Type B pancreatic cell (in vitro differentiated cells): ENCODE measurements at regions not wholly inside any gene's neighbourhood (a gene's known extent, or its start where the extent isn't known, plus 50 kb on each side); places are given as distances from the start of the nearest gene placed in this dataset.
"Not testable (repeated sequence)": the region's sequence is repeated elsewhere in the genome, so short reads cannot be mapped to it uniquely, and the experiment has no call there.

ENCODE experiments used
- DNase-seq: peaks from one replicate; pipeline ENCODE4 v3.0.0; 2021; ENCODE audit warnings: mixed read lengths; ENCODE audit not compliant: unreplicated experiment; ENCODE audit errors: extremely low spot score
- H3K27ac Mint-ChIP-seq: 2 replicates; pipeline ENCODE4 v1.8.0; 2021; ENCODE audit warnings: mild to moderate bottlenecking, mixed read lengths
- H3K27me3 Mint-ChIP-seq: 2 replicates; pipeline ENCODE4 v1.8.0; 2021; ENCODE audit warnings: mixed read lengths
- H3K36me3 Mint-ChIP-seq: 2 replicates; pipeline ENCODE4 v1.8.0; 2021; ENCODE audit warnings: mixed read lengths
- H3K4me1 Mint-ChIP-seq: one replicate; pipeline ENCODE4 v1.8.0; 2021; ENCODE audit warnings: mixed read lengths; ENCODE audit not compliant: unreplicated experiment
- H3K4me3 Mint-ChIP-seq: 2 replicates; pipeline ENCODE4 v1.8.0; 2021; ENCODE audit warnings: mild to moderate bottlenecking, mixed read lengths
- H3K9me3 Mint-ChIP-seq: 2 replicates; pipeline ENCODE4 v1.8.0; 2021; ENCODE audit warnings: mixed read lengths
- TF ChIP-seq, protein P1 (sequence below): fragments of 200-600 bp; sonication (generic); conservative IDR thresholded peaks from 2 replicates; pipeline ENCODE4 v1.5.0; 2021; ENCODE audit warnings: antibody characterized with exemption, mild to moderate bottlenecking

- not testable (repeated sequence) for H3K27ac Mint-ChIP-seq, H3K36me3 Mint-ChIP-seq
Observed at GRCh38 chr16:29227751-29228663, 178.5 kb downstream of the NPIPB11 start.

DNA sequence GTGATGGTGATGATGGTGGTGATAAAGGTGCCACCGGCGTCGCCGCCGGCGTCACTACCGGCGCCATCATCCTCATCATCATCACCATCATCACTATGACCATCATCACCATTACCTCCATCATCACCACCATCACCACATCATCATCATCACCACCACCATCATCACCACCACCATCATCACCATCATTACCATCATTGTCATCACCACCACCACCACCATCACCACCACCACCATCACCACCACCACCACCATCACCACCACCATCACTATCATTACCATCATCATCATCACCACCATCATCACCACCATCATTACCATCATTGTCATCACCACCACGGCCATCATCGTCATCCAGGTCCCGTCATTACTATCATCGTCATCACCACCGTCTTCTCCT lies 179.7 kb downstream of the NPIPB11 start:
- no peaks in the 10 kb centered on the region for H3K27me3 Mint-ChIP-seq
- H3K4me1 Mint-ChIP-seq, result peaks cover 4% of the 10 kb centered on the region
- H3K9me3 Mint-ChIP-seq, result no peaks in the 10 kb centered on the region
- TF ChIP-seq, protein P1, sequence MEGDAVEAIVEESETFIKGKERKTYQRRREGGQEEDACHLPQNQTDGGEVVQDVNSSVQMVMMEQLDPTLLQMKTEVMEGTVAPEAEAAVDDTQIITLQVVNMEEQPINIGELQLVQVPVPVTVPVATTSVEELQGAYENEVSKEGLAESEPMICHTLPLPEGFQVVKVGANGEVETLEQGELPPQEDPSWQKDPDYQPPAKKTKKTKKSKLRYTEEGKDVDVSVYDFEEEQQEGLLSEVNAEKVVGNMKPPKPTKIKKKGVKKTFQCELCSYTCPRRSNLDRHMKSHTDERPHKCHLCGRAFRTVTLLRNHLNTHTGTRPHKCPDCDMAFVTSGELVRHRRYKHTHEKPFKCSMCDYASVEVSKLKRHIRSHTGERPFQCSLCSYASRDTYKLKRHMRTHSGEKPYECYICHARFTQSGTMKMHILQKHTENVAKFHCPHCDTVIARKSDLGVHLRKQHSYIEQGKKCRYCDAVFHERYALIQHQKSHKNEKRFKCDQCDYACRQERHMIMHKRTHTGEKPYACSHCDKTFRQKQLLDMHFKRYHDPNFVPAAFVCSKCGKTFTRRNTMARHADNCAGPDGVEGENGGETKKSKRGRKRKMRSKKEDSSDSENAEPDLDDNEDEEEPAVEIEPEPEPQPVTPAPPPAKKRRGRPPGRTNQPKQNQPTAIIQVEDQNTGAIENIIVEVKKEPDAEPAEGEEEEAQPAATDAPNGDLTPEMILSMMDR, result no peak
- no peak overlapping the region for H3K4me3 Mint-ChIP-seq
- no peak for DNase-seq
- H3K27ac Mint-ChIP-seq, result no peak overlapping the region
- H3K36me3 Mint-ChIP-seq, result no peaks in the 10 kb centered on the region

More at GRCh38 chr16:29227751-29228663, 178.5 kb downstream of the NPIPB11 start:
- not testable (repeated sequence) for H3K4me1 Mint-ChIP-seq, H3K27me3 Mint-ChIP-seq, H3K4me3 Mint-ChIP-seq, H3K9me3 Mint-ChIP-seq
- peak; percentile 59 for DNase-seq
- TF ChIP-seq, protein P1, result peak; percentile 70

DNA sequence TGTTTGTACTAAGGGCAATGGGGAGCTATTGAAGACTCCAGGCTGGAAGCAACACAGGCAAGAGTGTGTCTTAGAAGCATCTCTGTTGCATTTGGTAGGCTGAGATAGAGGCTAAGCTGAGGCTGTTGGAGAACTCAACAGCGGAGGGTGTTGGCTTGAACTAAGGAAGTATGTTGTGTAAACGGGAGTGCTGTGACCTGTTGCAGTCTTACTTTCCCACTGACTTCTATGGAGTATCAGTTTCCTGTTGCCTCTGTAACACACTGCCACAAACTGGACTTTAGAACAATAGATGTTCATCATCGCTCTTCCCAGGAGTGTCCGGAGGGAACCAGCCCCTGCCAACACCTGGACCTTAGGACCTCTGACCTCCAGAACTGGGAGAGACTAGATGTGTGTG lies 181.8 kb downstream of the NPIPB11 start:
- H3K27ac Mint-ChIP-seq, result not testable (repeated sequence)

GRCh38 chr16:29222615-29223014 lies 183.9 kb downstream of the NPIPB11 start:
- not testable (repeated sequence) for H3K9me3 Mint-ChIP-seq, H3K27ac Mint-ChIP-seq, H3K27me3 Mint-ChIP-seq, H3K4me1 Mint-ChIP-seq, H3K36me3 Mint-ChIP-seq, H3K4me3 Mint-ChIP-seq
- DNase-seq, result peak; percentile 22

More for the DNA sequence above, 181.8 kb downstream of the NPIPB11 start:
- not testable (repeated sequence) for H3K36me3 Mint-ChIP-seq, DNase-seq, H3K27me3 Mint-ChIP-seq, H3K4me1 Mint-ChIP-seq, H3K9me3 Mint-ChIP-seq, H3K4me3 Mint-ChIP-seq

DNA sequence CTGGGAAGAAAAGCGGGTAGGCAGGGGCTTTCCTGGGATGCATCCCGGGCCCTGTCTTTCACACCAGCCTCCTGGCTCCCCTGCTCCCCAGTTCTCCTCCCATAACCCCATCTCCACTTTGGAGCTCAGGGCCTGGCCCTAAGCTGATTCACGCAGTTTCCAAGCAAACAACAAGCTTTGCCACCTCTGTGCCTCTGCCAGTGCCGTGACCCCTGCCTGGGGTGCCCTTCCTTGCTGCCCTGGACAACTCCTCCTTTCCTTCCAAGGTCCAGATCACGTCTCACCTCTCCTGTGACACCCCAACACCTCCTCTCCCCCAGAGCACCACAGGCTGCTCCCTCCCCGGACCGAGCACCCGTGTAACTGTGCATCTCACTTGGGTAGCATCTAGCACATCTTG lies 184.5 kb downstream of the NPIPB11 start:
- not testable (repeated sequence) for H3K4me1 Mint-ChIP-seq, H3K4me3 Mint-ChIP-seq, H3K27ac Mint-ChIP-seq, H3K9me3 Mint-ChIP-seq, H3K27me3 Mint-ChIP-seq, H3K36me3 Mint-ChIP-seq
- peak; percentile 45 for DNase-seq

DNA sequence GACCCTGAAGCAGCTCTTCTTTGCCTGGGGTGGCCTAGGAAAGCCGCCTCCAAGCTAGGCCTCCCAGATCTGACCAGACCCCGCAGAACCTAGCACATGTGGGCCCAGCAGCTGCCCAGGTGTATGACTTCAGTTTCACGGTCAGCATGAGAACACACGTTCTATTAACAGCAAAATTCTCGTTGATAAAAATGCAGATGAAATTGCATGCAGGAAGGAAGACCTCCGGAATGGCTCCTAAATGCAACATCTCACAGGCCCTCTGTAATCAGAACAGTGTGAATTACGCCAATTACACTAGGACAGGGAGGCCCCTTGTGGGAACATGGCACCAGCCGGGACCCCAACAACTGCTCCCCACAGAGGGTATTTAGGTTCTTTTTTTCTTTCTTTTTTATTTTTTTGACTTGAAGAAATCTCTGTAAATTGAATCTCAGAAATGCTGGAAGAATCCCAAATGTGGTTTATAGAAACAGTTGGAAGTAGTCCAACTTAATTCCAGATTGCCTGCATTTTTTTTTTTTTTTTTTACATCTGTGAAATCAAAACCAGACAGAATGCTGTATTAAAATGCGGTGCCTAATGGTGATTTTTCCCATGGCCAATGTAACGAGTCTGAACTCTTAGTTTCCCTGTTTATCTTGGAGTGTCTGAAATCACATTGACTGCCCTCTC lies 185.1 kb downstream of the NPIPB11 start:
- H3K27ac Mint-ChIP-seq, H3K4me1 Mint-ChIP-seq, H3K27me3 Mint-ChIP-seq, H3K36me3 Mint-ChIP-seq, H3K4me3 Mint-ChIP-seq, H3K9me3 Mint-ChIP-seq: not testable (repeated sequence)
- DNase-seq, result peak; percentile 55

GRCh38 chr16:29220647-29221191 lies 185.8 kb downstream of the NPIPB11 start:
- H3K4me3 Mint-ChIP-seq, result not testable (repeated sequence)
- DNase-seq, result peak; percentile 68

GRCh38 chr16:29219966-29220646 lies 186.4 kb downstream of the NPIPB11 start:
- H3K9me3 Mint-ChIP-seq, H3K27me3 Mint-ChIP-seq, H3K36me3 Mint-ChIP-seq, H3K27ac Mint-ChIP-seq, H3K4me3 Mint-ChIP-seq, H3K4me1 Mint-ChIP-seq: not testable (repeated sequence)
- peak; percentile 50 for DNase-seq

More at GRCh38 chr16:29220647-29221191, 185.8 kb downstream of the NPIPB11 start:
- not testable (repeated sequence) for H3K4me1 Mint-ChIP-seq, H3K27ac Mint-ChIP-seq, H3K9me3 Mint-ChIP-seq, H3K27me3 Mint-ChIP-seq, H3K36me3 Mint-ChIP-seq

DNA sequence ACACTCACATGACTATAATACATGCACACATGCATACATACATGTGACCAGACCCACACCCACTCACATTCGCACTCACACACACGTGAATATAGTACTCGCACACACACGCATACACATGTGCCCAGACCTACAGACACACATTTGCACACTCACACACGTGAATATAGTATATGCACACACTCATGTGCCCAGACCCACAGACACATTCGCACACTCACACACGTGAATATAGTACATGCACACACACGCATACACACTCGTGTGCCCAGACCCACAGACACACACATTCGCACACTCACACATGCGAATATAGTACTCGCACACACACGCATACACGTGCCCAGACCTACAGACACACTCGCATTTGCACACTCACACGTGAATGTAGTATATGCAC lies 186.9 kb downstream of the NPIPB11 start:
- not testable (repeated sequence) for H3K27me3 Mint-ChIP-seq, H3K27ac Mint-ChIP-seq, H3K9me3 Mint-ChIP-seq, DNase-seq, H3K36me3 Mint-ChIP-seq, H3K4me1 Mint-ChIP-seq, H3K4me3 Mint-ChIP-seq

DNA sequence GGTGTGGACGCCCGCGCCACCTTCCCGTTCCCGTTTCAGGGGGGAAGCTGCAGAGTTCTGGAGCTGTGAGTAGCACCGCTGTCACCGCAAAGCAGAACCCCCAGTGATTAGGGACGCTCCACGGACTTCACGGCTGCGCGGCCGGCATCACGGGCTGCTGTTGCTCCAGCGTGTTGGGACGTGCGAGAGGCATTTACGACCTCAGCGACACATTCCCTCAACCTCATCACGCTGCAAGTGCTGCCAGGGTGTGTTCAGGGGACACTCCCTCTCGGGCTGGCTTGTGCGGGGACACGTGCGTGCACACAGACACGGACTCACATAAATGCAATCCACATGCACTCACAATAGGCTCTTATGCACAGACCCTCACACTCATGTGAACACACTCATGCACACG lies 187.9 kb downstream of the NPIPB11 start:
- DNase-seq, result peak; percentile 49
- H3K27me3 Mint-ChIP-seq, H3K9me3 Mint-ChIP-seq, H3K4me1 Mint-ChIP-seq, H3K4me3 Mint-ChIP-seq, H3K36me3 Mint-ChIP-seq, H3K27ac Mint-ChIP-seq: not testable (repeated sequence)

- not testable (repeated sequence) for H3K36me3 Mint-ChIP-seq, H3K27me3 Mint-ChIP-seq, H3K4me1 Mint-ChIP-seq, H3K4me3 Mint-ChIP-seq, H3K27ac Mint-ChIP-seq, H3K9me3 Mint-ChIP-seq
- peak; percentile 29 for DNase-seq
Observed at GRCh38 chr16:29218171-29218570, 188.3 kb downstream of the NPIPB11 start.
